Esophagus mucosa (tissue), 1 donor: ENCODE measurements at regions not wholly inside any gene's neighbourhood (a gene's known extent, or its start where the extent isn't known, plus 50 kb on each side); places are given as distances from the start of the nearest gene placed in this dataset.

Source experiments
- ATAC-seq: fragments of 200-7000 bp; cut with Tn5 transposase; one replicate; pipeline ENCODE4 v1.9.1; 2020
- donor health status: DM: yes; HTN: yes; CAD: no.

DNA sequence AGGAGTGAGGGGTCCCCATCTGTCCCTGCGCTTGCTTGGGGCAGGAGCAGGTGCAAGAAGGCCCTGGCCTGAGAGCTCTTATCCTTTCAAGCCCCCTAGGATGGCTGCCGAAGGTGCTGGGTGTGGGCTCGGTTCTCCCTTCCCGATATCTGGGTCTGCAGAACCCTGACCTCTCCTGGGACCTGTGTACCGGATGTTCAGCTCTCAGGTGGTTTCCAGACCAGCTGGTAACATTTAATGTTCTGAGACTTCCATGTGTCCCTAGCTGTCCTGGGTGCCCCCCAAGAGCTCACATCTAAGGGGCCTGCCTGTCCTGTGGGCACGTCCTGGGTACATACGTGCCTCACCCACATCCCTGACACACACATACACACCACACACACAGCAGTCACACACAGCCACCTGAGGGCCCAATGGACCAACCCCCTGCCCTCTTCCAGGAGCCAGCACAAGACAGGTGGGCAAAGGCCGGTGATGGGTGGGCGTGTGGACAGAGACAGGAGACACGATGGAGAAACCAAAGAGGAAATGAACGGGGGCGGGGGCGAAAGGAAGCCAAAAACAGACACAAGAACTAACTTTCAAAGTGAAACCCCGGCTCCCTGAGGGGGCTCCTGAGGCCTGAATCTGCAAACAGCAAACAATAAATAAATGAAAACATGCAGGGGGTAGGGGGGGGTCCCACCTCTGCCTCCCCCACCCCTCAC, 124.3 kb downstream of the PTPRS start:
- ATAC-seq: no peak

DNA sequence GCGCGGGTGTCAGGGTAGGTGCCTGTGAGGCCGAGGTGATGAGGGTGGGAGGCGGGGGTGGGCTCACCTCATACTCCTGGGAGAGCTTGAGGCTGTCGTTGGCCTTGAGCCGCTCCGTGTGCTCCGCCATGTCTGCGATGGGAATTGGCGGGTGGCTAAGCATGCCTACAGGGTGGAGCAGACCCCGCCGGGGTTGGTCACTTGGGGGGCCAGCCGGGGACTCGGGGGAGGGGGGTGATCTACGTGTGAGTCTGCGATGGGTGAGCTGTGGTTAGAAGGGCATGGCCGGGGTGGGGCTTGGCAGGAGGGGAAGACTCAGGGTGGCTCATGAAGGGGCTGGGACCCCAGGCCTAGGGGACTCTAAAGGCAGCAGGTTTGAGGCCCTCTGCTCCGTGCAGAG, 125.2 kb downstream of the PTPRS start:
- no peak for ATAC-seq

DNA sequence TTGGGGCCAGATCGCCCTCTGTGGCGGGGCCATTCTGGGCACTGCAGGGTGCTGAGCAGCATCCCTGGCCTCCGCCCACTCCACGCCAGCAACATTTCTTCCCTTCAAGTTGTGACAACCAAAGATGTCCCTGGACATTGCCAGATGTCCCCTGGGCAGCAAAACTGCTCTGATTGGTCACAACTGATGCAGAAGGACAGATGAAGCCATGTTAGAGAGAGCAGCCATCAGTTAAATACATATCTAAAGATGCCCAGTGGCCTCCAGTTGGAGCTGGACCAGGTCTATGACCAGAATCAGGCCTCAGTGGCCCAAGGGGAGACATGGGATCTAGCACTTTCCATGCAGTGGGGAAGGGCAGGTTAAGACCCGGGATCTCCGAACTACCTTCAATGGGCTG, 125.7 kb downstream of the PTPRS start:
- ATAC-seq: no peak

DNA sequence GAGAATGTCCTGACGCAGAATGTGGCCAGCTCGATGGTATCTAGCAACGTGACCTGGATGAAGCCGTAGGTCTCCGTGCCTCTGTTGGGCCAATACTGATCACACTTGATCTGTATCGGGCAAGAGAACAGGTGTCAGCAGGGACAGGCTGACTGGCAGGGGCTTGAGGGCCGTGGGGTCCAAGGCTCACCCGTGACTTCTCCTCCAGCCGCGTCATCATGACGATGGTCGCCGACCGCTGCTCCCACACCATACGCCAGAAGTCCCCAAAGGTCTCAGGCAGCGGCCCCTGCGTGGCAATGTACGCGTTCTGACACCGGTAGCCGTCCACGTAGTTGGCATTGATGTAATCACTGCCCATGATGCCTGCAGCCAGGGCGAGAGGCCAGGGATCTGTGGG, 126.2 kb downstream of the PTPRS start:
- ATAC-seq: no peak

DNA sequence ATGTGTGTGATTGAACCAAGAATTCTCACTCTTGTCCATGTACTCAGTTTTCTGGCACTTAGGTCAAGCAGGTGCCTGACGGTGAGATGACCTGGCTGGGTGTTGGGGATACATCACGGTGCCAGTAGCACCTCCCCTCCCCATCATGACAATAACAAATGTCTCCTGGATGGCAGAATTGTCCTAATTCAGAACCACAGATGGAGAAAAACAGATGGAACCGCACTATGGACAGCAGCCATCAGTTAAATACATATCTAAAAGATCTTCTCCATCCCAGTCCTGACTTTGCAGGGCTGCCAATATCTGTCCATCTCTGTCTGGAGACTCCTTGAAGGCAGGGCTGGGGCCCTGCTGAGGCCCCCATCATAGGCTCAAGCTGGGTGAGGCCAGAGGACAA, 126.9 kb downstream of the PTPRS start:
- no peak for ATAC-seq

DNA sequence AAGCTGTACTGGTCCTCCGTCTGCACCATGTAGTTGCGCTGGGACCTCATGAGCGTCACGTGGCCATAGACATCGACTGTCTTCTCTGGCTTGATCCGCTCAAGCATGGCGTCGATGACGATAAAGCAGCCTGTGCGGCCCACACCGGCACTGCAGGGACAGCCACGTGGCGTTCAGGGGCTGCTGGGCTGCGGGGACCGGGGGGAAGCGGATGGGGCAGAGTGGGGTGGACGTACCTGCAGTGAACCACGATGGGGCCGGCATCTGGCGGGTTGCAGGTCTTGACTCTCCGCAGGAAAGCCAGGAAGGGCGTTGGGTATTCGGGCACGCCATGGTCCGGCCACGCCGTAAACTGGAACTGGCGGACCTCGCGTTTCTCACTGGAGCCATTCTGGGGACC, 128.5 kb downstream of the PTPRS start:
- no peak for ATAC-seq

DNA sequence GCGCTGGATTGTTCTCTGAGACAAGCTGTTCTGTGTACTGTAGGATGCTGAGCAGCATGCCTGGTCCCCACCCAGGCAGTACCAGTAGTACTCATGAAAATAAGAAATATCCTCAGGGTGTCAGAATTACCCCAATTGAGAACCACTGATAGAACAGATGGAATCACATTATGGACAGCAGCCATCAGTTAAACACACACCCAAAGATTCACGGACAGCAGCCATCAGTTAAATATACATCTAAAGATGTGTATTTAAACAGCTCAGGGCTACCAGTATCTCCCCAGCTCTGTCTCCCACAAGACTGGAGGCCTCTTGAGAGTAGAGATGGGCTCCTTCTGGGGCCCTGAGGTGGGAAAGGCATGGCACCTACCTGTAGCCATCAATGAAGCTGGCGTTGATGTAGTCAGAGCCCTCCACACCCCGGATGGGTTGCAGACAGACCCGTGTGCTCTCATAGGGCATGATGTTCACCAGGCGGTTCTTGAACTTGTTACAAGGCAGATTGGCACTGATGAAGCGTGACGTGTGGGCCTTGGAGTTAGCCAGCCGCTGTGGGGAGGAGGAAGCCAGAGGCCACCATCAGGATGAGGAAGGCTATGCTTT, 129.3 kb downstream of the PTPRS start:
- ATAC-seq: no peak

DNA sequence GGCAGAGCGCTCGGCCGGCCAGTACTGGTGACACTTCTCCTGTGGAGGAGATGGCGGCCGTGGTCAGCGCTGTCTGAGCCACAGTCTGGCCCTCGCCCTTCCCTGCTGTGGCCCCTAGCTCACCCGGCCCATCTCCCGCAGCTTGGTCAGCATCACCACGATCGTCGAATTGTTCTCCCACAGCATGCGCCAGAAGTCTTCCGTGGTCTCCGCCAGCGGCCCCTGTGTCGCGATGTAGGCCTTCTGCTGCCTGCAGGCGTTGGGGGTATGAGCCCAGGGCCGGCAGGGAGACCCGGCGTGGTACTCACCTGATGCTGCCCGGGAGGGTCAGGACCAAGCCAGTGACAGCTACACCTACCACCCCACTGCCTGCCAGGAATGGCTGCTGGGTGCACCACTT, 130.1 kb downstream of the PTPRS start:
- no peak for ATAC-seq

DNA sequence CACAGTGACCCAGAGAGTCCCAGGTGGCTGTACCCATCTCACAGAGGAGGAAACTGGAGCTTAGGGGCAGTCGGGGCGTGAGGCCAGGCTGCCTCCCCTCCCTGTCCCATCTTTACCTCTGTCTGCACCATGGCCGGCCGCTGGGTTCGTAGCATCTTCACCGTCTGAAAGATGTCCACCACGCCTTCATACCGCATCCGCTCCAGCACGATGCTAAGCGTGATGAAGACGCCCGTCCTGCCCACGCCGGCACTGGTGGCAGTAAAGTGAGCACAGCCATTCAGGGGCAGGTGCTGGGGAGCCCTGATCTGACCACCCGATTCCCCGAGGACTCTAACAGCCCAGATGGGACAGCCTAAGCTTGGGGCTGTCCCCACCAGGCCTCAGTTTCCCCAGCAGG, 132.8 kb downstream of the PTPRS start:
- ATAC-seq: peak; percentile 21

DNA sequence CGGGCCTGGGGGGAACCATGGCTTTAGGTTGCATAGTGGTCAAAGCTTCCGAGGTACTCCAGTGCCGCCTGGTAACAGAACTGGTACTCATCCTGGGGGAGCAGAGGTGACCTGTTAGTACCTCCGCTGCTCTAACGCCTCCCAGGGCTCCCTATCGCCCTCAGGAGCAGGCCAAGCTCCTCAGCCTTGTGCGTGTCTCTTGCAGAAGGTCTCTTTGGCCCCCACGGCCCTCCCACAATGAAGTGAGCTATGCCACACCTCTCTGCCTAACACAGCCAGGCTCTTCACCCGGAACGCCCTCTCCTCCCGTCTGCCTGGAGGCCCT, 133.9 kb downstream of the PTPRS start:
- no peak for ATAC-seq

DNA sequence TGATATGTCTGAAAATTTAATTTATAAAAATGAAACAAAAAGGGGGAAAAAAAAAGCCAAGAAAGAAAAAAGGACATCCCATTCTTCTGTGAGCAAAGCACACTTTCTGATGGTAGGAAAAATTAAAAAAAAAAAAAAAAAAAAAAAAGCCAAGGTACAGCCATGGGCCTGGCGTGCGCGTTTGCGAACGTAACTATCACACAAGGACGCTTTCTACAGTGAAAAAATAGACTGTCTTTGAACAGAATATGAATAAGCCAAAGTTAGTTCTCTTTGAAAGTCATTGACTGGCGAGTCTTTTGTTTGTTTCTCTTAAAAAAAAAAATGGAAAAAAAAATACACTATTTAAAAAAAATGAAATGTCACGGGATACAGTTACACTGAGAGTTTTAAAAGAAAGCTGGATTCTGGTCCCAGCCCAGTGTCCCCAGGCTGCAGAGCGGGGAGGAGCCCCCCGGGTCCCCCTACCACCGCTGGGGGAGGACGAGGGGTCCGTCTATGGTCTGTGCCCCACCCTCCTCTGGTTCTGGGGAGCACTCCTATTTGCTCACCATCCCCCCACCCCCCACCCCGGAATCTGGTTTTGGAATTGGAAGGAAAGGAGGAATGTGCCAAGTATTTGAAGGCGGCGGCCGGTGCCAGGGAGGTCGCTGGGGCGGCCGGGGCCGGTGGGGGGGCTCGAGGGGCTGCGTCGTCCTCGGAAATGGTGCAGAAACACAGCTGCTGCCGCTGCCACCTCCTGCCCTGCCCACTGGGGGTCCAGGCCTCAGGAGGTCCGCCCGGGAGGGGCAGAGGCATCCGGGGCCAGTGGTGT, 134.5 kb downstream of the PTPRS start:
- no peak for ATAC-seq

DNA sequence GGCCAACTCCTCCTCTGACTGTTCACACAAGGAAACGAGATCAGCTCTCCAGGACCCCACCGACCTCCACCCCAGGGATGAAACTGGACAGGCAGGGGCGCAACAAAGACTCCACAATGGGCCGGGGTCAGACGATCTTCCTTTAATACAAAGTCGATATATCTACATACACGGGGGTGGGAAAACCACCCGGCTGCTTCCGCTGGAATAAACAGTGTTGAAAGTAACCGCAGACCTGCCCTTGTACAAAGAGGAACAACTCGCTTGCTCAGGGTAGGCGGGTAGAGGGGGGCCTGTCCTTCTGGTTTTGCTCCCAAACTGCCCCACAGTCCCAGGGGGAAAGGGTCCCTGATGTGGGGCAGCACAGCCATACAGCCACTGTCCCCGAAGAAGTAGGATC, 135.2 kb downstream of the PTPRS start:
- no peak for ATAC-seq

DNA sequence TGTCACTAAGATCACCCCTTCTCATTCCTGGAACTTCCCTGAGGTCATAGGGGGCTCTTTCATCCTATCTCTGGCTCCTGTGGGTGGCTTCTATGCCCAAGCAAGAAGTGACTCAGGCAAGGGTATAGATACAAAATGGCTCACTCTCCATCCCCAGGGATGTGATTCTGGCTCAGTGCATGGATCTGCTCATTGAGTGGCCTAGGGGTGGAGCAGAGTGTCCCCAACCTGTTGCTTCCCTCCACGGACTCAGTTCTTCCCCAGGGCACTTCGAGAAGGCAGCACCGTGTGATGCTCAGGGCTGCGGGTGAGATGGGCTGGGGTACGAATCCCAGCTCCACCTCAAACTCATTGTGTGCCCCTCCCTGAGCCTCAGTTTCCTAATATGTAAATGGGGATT, 136.4 kb downstream of the PTPRS start:
- peak; percentile 31 for ATAC-seq
